ENCODE measurements at regions not wholly inside any gene's neighbourhood (a gene's known extent, or its start where the extent isn't known, plus 50 kb on each side); places are given as distances from the start of the nearest gene placed in this dataset.
A peak's percentile ranks its signal among the peaks of the same experiment; 100 is the strongest.

GRCh38 chrX:79281775-79282174 is 85.4 kb downstream of the ITM2A start:
- Mint-ChIP-seq H3K4me3 (no peak overlapping the region), H3K4me1 (no peaks in the 10 kb centered on the region)

DNA sequence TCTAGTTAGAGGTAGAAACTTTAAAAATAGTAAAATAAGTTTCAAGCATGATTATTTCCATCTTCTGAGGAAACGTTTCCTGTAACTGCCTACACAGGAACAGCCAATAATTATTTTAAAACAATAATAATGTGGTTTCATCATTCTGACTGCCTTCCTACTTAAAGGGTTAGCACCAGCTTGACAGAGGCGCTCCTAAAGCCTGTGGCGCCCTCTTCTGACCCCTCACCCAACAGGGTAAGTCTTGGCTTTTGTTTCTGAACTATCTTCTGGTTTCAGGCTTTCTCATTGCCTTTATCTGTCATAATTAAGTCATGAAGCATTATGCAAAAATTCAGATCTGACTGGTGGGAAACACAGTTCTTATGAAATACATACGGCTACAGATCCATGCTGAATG is 96.7 kb downstream of the ITM2A start:
- H3K9me3 ChIP-seq (ENCODE audit: low read depth), result no peaks in the 10 kb centered on the region
- no peak overlapping the region for H3K4me3 ChIP-seq
- TF ChIP-seq CTCF (IDR thresholded peaks at IDR 0.05), result peak; percentile 62
- no peak for TF ChIP-seq EZH2 (IDR thresholded peaks at IDR 0.05)
- TF ChIP-seq EZH2phosphoT487 (IDR thresholded peaks at IDR 0.05), result no peak
- Mint-ChIP-seq H3K27ac (no peak overlapping the region), H3K4me3 (no peak overlapping the region), H3K36me3 (no peaks in the 10 kb centered on the region), H3K27me3 (ENCODE audit: insufficient read depth, low read depth) (no peaks in the 10 kb centered on the region), H3K9me3 (no peaks in the 10 kb centered on the region), H3K4me1 (no peaks in the 10 kb centered on the region)
- no peak overlapping the region for H2AFZ ChIP-seq (replicated peaks)
- H3K4me2 ChIP-seq, result no peak overlapping the region
- peak; percentile 66 for DNase-seq (ENCODE audit: low spot score)
- no peak overlapping the region for H3K9ac ChIP-seq
- no peaks in the 10 kb centered on the region for H3K27me3 ChIP-seq
- no peak overlapping the region for H3K27ac ChIP-seq
- H3K4me1 ChIP-seq, result no peaks in the 10 kb centered on the region
- H3K79me2 ChIP-seq (ENCODE audit: low read depth), result no peaks in the 10 kb centered on the region
- H4K20me1 ChIP-seq (ENCODE audit: low read depth), result no peaks in the 10 kb centered on the region
- no peaks in the 10 kb centered on the region for H3F3A ChIP-seq (ENCODE audit: low read depth)
- H3K36me3 ChIP-seq, result no peaks in the 10 kb centered on the region

More at GRCh38 chrX:79281775-79282174, 85.4 kb downstream of the ITM2A start:
- Histone ChIP-seq H3K27me3 (no peaks in the 10 kb centered on the region), H3K36me3 (peaks cover 7% of the 10 kb centered on the region), H3K9ac (no peak overlapping the region), H3K9me3 (ENCODE audit: low read depth) (peaks cover 3% of the 10 kb centered on the region), H3K4me2 (no peak overlapping the region), H4K20me1 (ENCODE audit: low read depth) (no peaks in the 10 kb centered on the region), H3F3A (ENCODE audit: low read depth) (no peaks in the 10 kb centered on the region), H3K4me1 (no peaks in the 10 kb centered on the region), H3K4me3 (no peak overlapping the region), H2AFZ (replicated peaks) (no peak overlapping the region), H3K79me2 (ENCODE audit: low read depth) (no peaks in the 10 kb centered on the region), H3K27ac (no peak overlapping the region)
- peaks cover 8% of the 10 kb centered on the region for H3K9me3 Mint-ChIP-seq
- no peaks in the 10 kb centered on the region for H3K36me3 Mint-ChIP-seq
- TF ChIP-seq EZH2 (IDR thresholded peaks at IDR 0.05), result no peak
- no peak for TF ChIP-seq EZH2phosphoT487 (IDR thresholded peaks at IDR 0.05)
- TF ChIP-seq CTCF (IDR thresholded peaks at IDR 0.05), result no peak
- H3K27me3 Mint-ChIP-seq (ENCODE audit: insufficient read depth, low read depth), result no peaks in the 10 kb centered on the region
- no peak overlapping the region for H3K27ac Mint-ChIP-seq
- DNase-seq (ENCODE audit: low spot score), result no peak

DNA sequence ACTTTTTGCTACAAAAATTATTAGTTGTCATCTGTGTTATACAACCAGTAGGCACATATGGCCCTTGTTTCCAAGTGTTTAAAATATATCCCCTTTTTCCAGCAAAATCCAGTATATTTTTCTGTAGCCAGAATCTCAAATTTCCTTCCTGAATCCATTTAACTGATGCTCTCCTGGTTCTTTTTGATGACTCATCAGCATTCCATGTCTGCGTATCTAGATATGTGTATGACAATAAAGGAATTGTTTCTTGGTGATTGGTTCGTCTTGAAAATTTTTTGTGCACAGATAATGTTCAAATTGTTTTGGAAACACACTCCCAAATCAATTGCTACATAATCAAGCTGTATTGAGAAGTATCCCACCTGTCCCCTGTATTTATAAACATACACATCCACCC is 98.3 kb downstream of the ITM2A start:
- DNase-seq (ENCODE audit: low spot score), result no peak

More for the DNA sequence above, 98.3 kb downstream of the ITM2A start:
- no peak overlapping the region for H2AFZ ChIP-seq (replicated peaks)
- no peaks in the 10 kb centered on the region for H3K4me1 Mint-ChIP-seq
- no peaks in the 10 kb centered on the region for H3K9me3 Mint-ChIP-seq
- no peaks in the 10 kb centered on the region for H4K20me1 ChIP-seq (ENCODE audit: low read depth)
- no peaks in the 10 kb centered on the region for H3K27me3 ChIP-seq
- no peaks in the 10 kb centered on the region for H3K36me3 ChIP-seq
- no peaks in the 10 kb centered on the region for H3K4me1 ChIP-seq
- no peaks in the 10 kb centered on the region for H3K79me2 ChIP-seq (ENCODE audit: low read depth)
- H3K9me3 ChIP-seq (ENCODE audit: low read depth), result no peaks in the 10 kb centered on the region
- H3K27ac Mint-ChIP-seq, result no peak overlapping the region
- H3K9ac ChIP-seq, result no peak overlapping the region
- H3K4me3 ChIP-seq, result no peak overlapping the region
- H3K4me3 Mint-ChIP-seq, result no peak overlapping the region
- TF ChIP-seq CTCF (IDR thresholded peaks at IDR 0.05), result no peak
- TF ChIP-seq EZH2 (IDR thresholded peaks at IDR 0.05), result no peak
- TF ChIP-seq EZH2phosphoT487 (IDR thresholded peaks at IDR 0.05), result no peak
- H3K27me3 Mint-ChIP-seq (ENCODE audit: insufficient read depth, low read depth), result no peaks in the 10 kb centered on the region
- H3F3A ChIP-seq (ENCODE audit: low read depth), result no peaks in the 10 kb centered on the region
- no peak overlapping the region for H3K4me2 ChIP-seq
- no peaks in the 10 kb centered on the region for H3K36me3 Mint-ChIP-seq
- H3K27ac ChIP-seq, result no peak overlapping the region
